ENCODE measurements at regions not wholly inside any gene's neighbourhood (a gene's known extent, or its start where the extent isn't known, plus 50 kb on each side); places are given as distances from the start of the nearest gene placed in this dataset.

- H3K27me3 Mint-ChIP-seq, result no peaks in the 10 kb centered on the region
- no peak for ATAC-seq (ENCODE audit: poor library complexity)
- Histone ChIP-seq H3K27me3 (ENCODE audit: control insufficient read depth in 1 of 2, insufficient read depth in 2 of 2, low read length in 2 of 2) (no peaks in the 10 kb centered on the region), H3K4me3 (ENCODE audit: low read length) (no peak overlapping the region), H3K36me3 (ENCODE audit: insufficient read depth, low read length) (no peaks in the 10 kb centered on the region), H3K4me1 (ENCODE audit: insufficient read depth, low read length) (no peaks in the 10 kb centered on the region), H3K27ac (ENCODE audit: low read depth in 1 of 2, low read length in 2 of 2) (no peak overlapping the region), H3K9me3 (ENCODE audit: control insufficient read depth in 1 of 2, insufficient read depth in 1 of 2, low read length in 2 of 2) (no peaks in the 10 kb centered on the region)
- ChIA-PET CTCF (no interaction called here), POLR2A (no interaction called here)
- intact Hi-C loops (cut with DNase I, micrococcal nuclease), result no loop called here
- no peaks in the 10 kb centered on the region for H3K36me3 Mint-ChIP-seq (ENCODE audit: low read depth)
- TF ChIP-seq CTCF (IDR thresholded peaks at IDR 0.05), result no peak
- no peak for DNase-seq
- no peaks in the 10 kb centered on the region for H3K4me1 Mint-ChIP-seq (ENCODE audit: low read depth)
- H3K9me3 Mint-ChIP-seq, result peaks cover 10% of the 10 kb centered on the region
- H3K4me3 Mint-ChIP-seq, result no peak overlapping the region
- no peak overlapping the region for H3K27ac Mint-ChIP-seq
Observed at GRCh38 chr6:68012822-68013221, 622.3 kb upstream of the ADGRB3 start.

GRCh38 chr6:68010936-68011335 is 624.1 kb upstream of the ADGRB3 start:
- Mint-ChIP-seq H3K27ac (no peak overlapping the region), H3K27me3 (no peaks in the 10 kb centered on the region), H3K4me1 (ENCODE audit: low read depth) (no peaks in the 10 kb centered on the region), H3K4me3 (no peak overlapping the region), H3K36me3 (ENCODE audit: low read depth) (no peaks in the 10 kb centered on the region), H3K9me3 (peaks cover 10% of the 10 kb centered on the region)
- ATAC-seq (ENCODE audit: poor library complexity) (no peak), DNase-seq (no peak)
- no peak for TF ChIP-seq CTCF (IDR thresholded peaks at IDR 0.05)
- H3K4me1 ChIP-seq (ENCODE audit: insufficient read depth, low read length), result no peaks in the 10 kb centered on the region
- ChIA-PET CTCF (no interaction called here), POLR2A (no interaction called here)
- intact Hi-C loops (cut with DNase I, micrococcal nuclease), result no loop called here
- H3K9me3 ChIP-seq (ENCODE audit: control insufficient read depth in 1 of 2, insufficient read depth in 1 of 2, low read length in 2 of 2), result no peaks in the 10 kb centered on the region
- no peak overlapping the region for H3K27ac ChIP-seq (ENCODE audit: low read depth in 1 of 2, low read length in 2 of 2)
- no peaks in the 10 kb centered on the region for H3K27me3 ChIP-seq (ENCODE audit: control insufficient read depth in 1 of 2, insufficient read depth in 2 of 2, low read length in 2 of 2)
- H3K4me3 ChIP-seq (ENCODE audit: low read length), result no peak overlapping the region
- no peaks in the 10 kb centered on the region for H3K36me3 ChIP-seq (ENCODE audit: insufficient read depth, low read length)

- H3K27me3 ChIP-seq (ENCODE audit: control insufficient read depth in 1 of 2, insufficient read depth in 2 of 2, low read length in 2 of 2), result no peaks in the 10 kb centered on the region
- H3K4me1 ChIP-seq (ENCODE audit: insufficient read depth, low read length), result no peaks in the 10 kb centered on the region
- no peak overlapping the region for H3K27ac ChIP-seq (ENCODE audit: low read depth in 1 of 2, low read length in 2 of 2)
- H3K36me3 ChIP-seq (ENCODE audit: insufficient read depth, low read length), result no peaks in the 10 kb centered on the region
- DNase-seq (no peak), ATAC-seq (ENCODE audit: poor library complexity) (no peak)
- H3K27ac Mint-ChIP-seq, result no peak overlapping the region
- H3K4me3 Mint-ChIP-seq, result no peak overlapping the region
- CTCF ChIA-PET, result no interaction called here
- intact Hi-C loops (cut with DNase I, micrococcal nuclease), result no loop called here
- H3K4me1 Mint-ChIP-seq (ENCODE audit: low read depth), result no peaks in the 10 kb centered on the region
- POLR2A ChIA-PET, result no interaction called here
- no peaks in the 10 kb centered on the region for H3K9me3 ChIP-seq (ENCODE audit: control insufficient read depth in 1 of 2, insufficient read depth in 1 of 2, low read length in 2 of 2)
- peaks cover 8% of the 10 kb centered on the region for H3K9me3 Mint-ChIP-seq
- H3K36me3 Mint-ChIP-seq (ENCODE audit: low read depth), result no peaks in the 10 kb centered on the region
- TF ChIP-seq CTCF (IDR thresholded peaks at IDR 0.05), result no peak
- no peaks in the 10 kb centered on the region for H3K27me3 Mint-ChIP-seq
- no peak overlapping the region for H3K4me3 ChIP-seq (ENCODE audit: low read length)
Observed at GRCh38 chr6:68008445-68008844, 626.6 kb upstream of the ADGRB3 start.
